Smooth muscle cell (in vitro differentiated cells): ENCODE measurements at regions not wholly inside any gene's neighbourhood (a gene's known extent, or its start where the extent isn't known, plus 50 kb on each side); places are given as distances from the start of the nearest gene placed in this dataset.

Experiments used
- DNase-seq: peaks from one replicate; lab custom pipeline; 2025; ENCODE audit not compliant: unreplicated experiment; lab: John Stamatoyannopoulos, UW
- H2AFZ ChIP-seq: fragments of 200-600 bp; sonication (generic); 2 replicates; pipeline ENCODE4 v1.6.0; 2016; ENCODE audit warnings: antibody characterized with exemption, low read depth, mild to moderate bottlenecking
- H3F3A ChIP-seq: fragments of 200-600 bp; sonication (generic); 2 replicates; pipeline ENCODE4 v1.6.0; 2017; ENCODE audit warnings: antibody characterized with exemption, low read depth
- H3K27ac ChIP-seq: fragments of 200-600 bp; sonication (generic); 2 replicates; pipeline ENCODE4 v1.5.1; 2016; ENCODE audit warnings: low read depth, mild to moderate bottlenecking
- H3K27me3 ChIP-seq: fragments of 200-600 bp; sonication (generic); 2 replicates; pipeline ENCODE4 v1.6.1; 2016; ENCODE audit warnings: low read depth, mild to moderate bottlenecking
- H3K36me3 ChIP-seq: fragments of 200-600 bp; sonication (generic); 2 replicates; pipeline ENCODE4 v1.5.1; 2016; ENCODE audit warnings: low read depth
- H3K4me1 ChIP-seq: fragments of 200-600 bp; sonication (generic); 2 replicates; pipeline ENCODE4 v1.5.1; 2016; ENCODE audit warnings: low read depth
- H3K4me2 ChIP-seq: fragments of 200-600 bp; sonication (generic); 2 replicates; pipeline ENCODE4 v1.6.0; 2016; ENCODE audit warnings: mild to moderate bottlenecking
- H3K4me3 ChIP-seq: fragments of 200-600 bp; sonication (generic); 2 replicates; pipeline ENCODE4 v1.5.1; 2016; ENCODE audit warnings: mild to moderate bottlenecking
- H3K79me2 ChIP-seq: fragments of 200-600 bp; sonication (generic); 2 replicates; pipeline ENCODE4 v1.6.0; 2016; ENCODE audit warnings: low read depth, mild to moderate bottlenecking
- H3K9ac ChIP-seq: fragments of 200-600 bp; sonication (generic); 2 replicates; pipeline ENCODE4 v1.6.0; 2016; ENCODE audit warnings: low read depth
- H3K9me3 ChIP-seq: fragments of 200-600 bp; sonication (generic); replicated peaks from 2 replicates; pipeline ENCODE4 v1.5.1; 2016; ENCODE audit warnings: low read depth
- H4K20me1 ChIP-seq: fragments of 200-600 bp; sonication (generic); 2 replicates; pipeline ENCODE4 v1.6.0; 2016; ENCODE audit warnings: low read depth
- CTCF ChIP-seq: fragments of 200-600 bp; sonication (generic); IDR thresholded peaks from 2 replicates; pipeline ENCODE4 v1.5.1; 2017; ENCODE audit warnings: borderline replicate concordance, mild to moderate bottlenecking, antibody characterized with exemption; ENCODE audit not compliant: insufficient read depth, poor library complexity, severe bottlenecking
- WGBS: methylation state at CpG from one replicate; pipeline ENCODE4 v1.1.7; 2016; ENCODE audit warnings: low lambda C conversion rate; 5-methylcytosine and 5-hydroxymethylcytosine counted together

- 77% methylated on average over 6 of the region's 6 CpGs for WGBS
- DNase-seq, result no peak
Observed at GRCh38 chr5:18544421-18544820, 910.2 kb downstream of the TAF11L14 start.

GRCh38 chr5:18546591-18546990 lies 912.3 kb downstream of the TAF11L14 start:
- DNase-seq, result no peak
- Histone ChIP-seq H3K4me3 (no peak overlapping the region), H2AFZ (no peak overlapping the region), H3K27ac (no peak overlapping the region), H3K4me1 (no peaks in the 10 kb centered on the region), H4K20me1 (no peaks in the 10 kb centered on the region), H3K9me3 (no peaks in the 10 kb centered on the region), H3F3A (no peaks in the 10 kb centered on the region), H3K9ac (no peak overlapping the region), H3K36me3 (no peaks in the 10 kb centered on the region), H3K4me2 (no peak overlapping the region), H3K79me2 (no peaks in the 10 kb centered on the region), H3K27me3 (no peaks in the 10 kb centered on the region)
- TF ChIP-seq CTCF, result no peak

More at GRCh38 chr5:18544421-18544820, 910.2 kb downstream of the TAF11L14 start:
- no peaks in the 10 kb centered on the region for H3K79me2 ChIP-seq
- H3K36me3 ChIP-seq, result no peaks in the 10 kb centered on the region
- no peak for TF ChIP-seq CTCF
- H3K27ac ChIP-seq, result no peak overlapping the region
- no peaks in the 10 kb centered on the region for H3F3A ChIP-seq
- no peaks in the 10 kb centered on the region for H3K9me3 ChIP-seq
- H3K27me3 ChIP-seq, result no peaks in the 10 kb centered on the region
- H3K4me2 ChIP-seq, result no peak overlapping the region
- H2AFZ ChIP-seq, result no peak overlapping the region
- H3K4me3 ChIP-seq, result no peak overlapping the region
- H3K9ac ChIP-seq, result no peak overlapping the region
- H4K20me1 ChIP-seq, result no peaks in the 10 kb centered on the region
- H3K4me1 ChIP-seq, result no peaks in the 10 kb centered on the region

- 97% methylated on average over 17 of the region's 18 CpGs for WGBS
- Histone ChIP-seq H3K4me3 (no peak overlapping the region), H3K4me2 (no peak overlapping the region), H2AFZ (no peak overlapping the region), H3K27me3 (no peaks in the 10 kb centered on the region), H3K79me2 (no peaks in the 10 kb centered on the region), H3F3A (no peaks in the 10 kb centered on the region), H4K20me1 (no peaks in the 10 kb centered on the region), H3K27ac (no peak overlapping the region), H3K9ac (no peak overlapping the region), H3K36me3 (no peaks in the 10 kb centered on the region), H3K9me3 (no peaks in the 10 kb centered on the region), H3K4me1 (no peaks in the 10 kb centered on the region)
- TF ChIP-seq CTCF, result no peak
- DNase-seq, result no peak
Observed at GRCh38 chr5:18551716-18552115, 917.5 kb downstream of the TAF11L14 start.

GRCh38 chr5:18553269-18553668 lies 919.0 kb downstream of the TAF11L14 start:
- no peak for TF ChIP-seq CTCF
- Histone ChIP-seq H3K79me2 (no peaks in the 10 kb centered on the region), H3F3A (no peaks in the 10 kb centered on the region), H3K36me3 (no peaks in the 10 kb centered on the region), H3K27ac (peak overlapping the region; percentile 54), H3K4me2 (peak overlapping the region; percentile 44), H4K20me1 (no peaks in the 10 kb centered on the region), H3K9ac (no peak overlapping the region), H3K27me3 (no peaks in the 10 kb centered on the region), H3K4me3 (no peak overlapping the region), H3K9me3 (no peaks in the 10 kb centered on the region), H3K4me1 (no peaks in the 10 kb centered on the region), H2AFZ (peak overlapping the region; percentile 47)
- DNase-seq, result no peak
- 34% methylated on average over 3 of the region's 3 CpGs for WGBS
